Right hindlimb (tissue), 1 donor: ENCODE measurements at regions not wholly inside any gene's neighbourhood (a gene's known extent, or its start where the extent isn't known, plus 50 kb on each side); places are given as distances from the start of the nearest gene placed in this dataset.
"Not testable (repeated sequence)": the region's sequence is repeated elsewhere in the genome, so short reads cannot be mapped to it uniquely, and the experiment has no call there.

Experiments used
- DNase-seq: peaks from one replicate; pipeline ENCODE4 v3.0.0-alpha.2; 2018

DNA sequence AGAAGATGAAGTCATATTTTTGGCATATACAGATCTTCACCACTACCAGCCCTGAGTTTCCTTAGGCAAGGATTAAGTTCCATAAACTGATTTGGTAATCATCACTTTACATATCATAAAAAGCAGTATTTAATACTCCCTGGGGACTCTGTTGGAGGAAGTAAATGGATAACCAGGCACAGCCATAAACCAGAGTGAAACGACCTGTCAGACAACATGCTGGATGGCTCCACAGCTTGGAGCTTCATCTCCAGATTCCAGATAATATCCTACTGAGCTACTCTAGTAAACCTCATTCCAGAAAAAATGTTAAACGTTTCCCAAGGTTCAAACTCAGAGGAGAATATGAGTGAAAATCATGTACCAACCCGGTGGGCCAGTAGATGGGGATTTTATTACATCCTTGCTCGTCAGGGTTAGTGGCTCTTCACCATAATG, 109.2 kb downstream of the BASP1 start:
- no peak for DNase-seq

DNA sequence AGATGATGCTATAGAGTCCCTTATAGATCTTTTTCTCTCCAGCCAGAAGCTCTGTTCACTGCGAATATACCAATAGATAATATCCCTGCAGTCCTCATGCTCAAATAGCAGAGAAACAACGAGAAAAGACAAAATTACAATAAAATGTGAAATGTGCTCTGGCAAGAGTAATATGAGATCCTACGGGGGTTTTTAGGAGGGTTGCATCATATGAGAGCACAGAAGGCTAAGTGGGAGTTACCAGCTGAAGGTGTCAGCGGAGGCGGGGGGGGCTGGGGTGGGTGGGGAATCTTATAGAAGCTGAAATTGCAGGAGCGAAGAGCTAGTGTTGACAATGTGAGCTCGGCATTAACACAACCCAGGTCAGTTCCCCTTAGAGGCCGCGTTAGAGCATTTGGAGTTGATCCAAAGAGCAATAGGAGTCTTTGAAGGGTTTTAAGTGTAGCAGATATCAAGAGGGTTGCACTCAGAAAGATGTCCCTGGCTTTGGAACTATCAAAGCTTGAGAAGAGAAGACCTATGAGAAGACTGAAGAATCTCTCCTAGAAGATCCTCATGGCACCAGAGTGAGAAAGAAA, 109.7 kb downstream of the BASP1 start:
- DNase-seq = no peak

DNA sequence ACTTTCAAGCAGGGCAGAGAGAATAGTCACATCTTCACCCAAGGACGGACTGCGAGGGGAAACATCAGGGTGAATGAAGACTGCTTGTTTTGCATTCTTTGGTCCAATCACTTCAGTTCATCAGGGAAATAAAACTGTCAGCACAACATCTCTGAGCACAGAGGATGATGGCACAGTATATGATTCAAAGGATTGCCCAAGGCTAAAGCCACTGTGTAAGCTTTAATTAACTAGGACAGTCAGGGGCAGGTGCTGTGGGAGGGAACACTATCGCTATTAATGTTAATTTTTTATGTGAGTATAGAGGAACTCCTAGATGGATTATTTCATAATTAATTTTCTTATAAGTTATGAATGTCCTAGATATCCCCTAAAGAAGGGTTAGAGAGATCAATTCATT, 112.1 kb downstream of the BASP1 start:
- DNase-seq = no peak

DNA sequence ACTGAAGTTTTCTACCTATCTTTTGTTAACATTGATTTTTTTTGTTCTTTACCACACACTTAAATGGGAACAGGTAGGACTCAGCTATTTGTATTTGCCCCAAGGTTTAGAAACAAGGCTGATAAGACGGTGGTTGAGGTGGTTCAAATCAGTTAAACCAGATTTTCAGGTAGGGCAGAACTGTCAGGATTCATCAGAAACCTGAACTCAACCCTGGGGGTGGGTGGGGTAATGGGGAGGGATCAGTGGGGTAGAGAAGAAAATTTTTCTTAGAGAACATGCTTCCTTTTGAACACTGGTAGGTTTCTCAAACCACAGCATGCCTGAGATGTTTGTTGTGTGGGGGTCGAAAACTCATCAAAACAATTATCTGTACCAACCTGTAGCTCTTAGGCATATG, 113.0 kb downstream of the BASP1 start:
- no peak for DNase-seq

DNA sequence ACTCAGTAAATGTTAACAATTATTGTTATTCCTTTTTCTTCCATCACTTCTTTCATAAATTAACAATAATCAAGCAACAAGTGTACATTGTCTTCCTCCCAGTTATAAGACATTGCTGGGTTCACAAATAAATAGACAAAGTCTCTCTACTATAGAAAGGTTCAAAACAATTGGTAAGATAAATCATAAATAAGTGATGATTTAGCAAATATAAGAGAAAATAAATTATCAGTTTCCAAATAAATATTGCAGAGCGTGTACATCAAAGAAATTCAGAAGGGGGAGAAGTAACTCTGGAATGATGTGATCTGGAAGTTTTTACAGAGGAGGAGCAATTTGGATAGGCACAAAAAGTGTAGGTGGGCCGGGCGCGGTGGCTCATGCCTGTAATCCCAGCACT, 114.2 kb downstream of the BASP1 start:
- DNase-seq = no peak

DNA sequence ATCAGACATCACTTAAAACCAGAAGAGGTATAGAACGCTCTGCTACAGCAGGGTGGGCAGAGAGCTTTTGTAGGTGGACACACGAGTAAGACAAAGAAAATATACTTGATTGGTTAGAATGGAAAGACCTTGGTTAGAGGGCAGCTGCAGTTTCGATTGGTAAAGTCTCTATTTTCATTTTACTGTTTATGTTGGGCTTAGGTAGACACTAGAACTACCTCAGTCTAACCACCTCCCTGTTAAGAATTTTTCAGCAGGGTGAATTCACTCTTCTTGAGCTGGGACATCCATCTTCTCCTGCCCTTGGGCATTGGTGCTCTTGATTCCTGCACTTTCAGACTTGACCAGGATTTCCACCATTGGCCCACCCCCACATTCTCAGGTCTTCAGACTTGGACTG, 116.3 kb downstream of the BASP1 start:
- no peak for DNase-seq

DNA sequence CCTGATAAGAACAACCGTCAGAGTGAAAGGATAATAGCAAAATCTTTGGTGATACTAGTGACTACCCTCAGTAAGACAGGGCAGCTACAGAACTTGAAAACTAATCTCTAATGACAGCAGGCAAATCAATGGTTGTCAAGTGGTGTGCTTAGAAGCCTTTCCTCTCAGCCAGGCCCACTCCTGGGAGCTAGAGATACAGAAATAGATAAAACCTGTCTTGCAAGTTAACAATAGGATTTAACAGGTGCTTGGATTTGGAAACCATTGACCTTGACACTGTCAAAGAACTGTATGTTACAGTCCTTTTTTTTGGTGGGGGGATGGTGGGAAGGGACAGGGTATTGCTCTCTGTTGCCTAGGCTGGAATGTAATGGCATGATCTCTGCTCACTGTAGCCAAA, 118.6 kb downstream of the BASP1 start:
- no peak for DNase-seq

DNA sequence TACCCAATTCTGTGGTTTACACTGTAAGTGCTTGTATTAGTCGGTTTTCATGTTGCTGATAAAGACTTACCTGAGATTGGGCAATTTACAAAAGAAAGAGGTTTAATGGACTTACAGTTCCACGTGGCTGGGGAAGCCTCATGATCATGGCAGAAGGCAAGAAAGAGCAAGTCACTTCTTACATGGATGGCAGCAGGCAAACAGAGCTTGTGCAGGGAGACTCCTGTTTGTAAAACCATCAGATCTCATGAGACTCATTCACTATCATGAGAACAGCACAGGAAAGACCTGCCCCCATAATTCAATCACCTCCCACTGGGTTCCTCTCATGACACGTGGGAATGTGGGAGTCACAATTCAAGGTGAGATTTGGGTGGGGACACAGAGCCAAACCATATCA, 119.3 kb downstream of the BASP1 start:
- not testable (repeated sequence) for DNase-seq

DNA sequence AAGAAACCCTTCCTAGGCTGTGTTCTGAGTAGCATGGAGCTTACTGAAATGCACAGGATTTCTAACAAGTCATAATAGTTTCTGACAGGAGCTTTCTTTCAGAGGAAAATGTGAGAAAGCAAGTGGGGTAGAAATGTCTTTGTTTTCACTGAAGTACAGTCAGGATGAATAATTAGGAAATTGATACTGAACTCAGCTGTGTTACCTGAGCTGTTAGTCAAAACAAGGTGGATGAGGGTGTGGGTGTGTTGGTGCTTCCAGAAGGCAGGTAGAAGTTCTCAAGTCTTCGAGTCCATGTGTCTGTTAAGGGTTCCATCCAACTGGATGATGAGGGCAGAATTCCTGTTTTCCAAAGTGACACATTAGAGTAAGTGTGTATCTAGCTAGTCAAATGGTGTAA, 122.4 kb downstream of the BASP1 start:
- no peak for DNase-seq

DNA sequence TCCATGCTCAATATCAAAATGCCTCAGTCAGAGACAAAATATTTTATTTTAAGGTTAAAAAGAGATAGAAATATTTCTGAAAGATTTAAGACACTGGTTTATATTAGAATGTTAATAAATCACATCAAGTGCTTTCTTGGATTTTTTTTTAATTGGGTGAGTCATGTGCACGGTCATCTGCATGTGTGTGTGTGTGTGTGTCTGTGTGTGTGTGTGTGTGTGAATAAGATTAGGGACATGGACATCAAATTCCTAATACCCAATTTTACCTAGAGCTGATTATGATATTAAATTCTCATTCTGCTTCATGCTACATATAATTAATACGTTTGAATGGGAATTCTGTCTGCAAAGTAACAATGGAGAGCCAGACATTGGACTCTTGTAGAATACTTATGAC, 122.9 kb downstream of the BASP1 start:
- DNase-seq = no peak

DNA sequence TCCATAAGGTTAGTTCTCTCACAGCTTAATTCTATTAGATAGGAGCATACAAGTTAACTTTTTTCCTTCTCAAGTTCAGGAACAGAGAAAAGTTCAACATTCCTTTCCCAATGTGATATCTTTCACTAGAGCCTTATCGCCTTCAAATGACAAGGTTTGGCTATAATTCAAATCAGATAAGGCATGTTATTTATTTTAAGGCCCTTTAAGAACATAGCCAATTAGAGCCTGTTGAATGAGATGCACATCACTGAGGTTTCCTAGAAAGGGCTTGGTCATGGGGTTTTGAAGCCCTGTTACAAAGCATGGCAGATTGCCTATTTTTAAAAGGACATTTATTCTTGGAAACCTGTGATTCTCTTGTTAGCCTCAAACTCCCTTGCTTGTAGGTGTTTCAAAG, 123.4 kb downstream of the BASP1 start:
- no peak for DNase-seq

DNA sequence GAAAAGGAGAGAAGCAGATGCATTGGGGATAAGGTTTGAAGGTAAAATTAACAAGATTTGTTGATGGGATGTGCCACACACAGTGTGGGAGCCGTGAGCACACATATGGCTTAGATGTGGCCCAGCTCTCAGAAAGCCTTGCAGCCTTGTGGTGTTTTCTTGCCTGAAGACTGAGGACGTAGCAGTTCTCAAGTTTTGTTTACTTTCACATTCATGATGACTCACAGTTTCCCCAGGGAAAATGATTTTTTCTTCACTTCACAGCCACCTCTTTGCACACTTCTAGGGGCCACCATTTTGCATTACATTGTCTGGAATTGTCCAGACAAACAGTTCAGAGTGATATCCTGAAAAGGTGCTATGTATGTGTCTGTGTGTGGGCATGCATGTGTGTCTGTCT, 126.2 kb downstream of the BASP1 start:
- DNase-seq = no peak

DNA sequence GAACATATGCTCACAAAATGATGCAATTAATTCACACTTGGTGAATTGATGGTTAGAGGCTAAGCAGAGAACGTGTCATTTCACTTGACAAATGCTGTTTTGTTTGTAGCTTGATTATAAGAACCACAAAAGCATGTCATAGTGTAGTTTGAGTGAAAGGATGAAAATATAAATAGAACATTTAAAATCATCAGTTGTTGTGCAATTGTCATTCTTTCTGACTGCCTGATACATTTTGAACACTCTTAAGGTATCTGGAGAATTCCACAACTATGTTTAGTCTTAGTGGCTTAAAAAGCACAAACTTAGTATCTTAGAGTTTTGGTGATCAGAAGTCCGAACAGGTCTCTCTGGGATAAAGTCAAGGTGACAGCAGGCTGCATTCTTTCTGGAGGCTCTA, 129.4 kb downstream of the BASP1 start:
- no peak for DNase-seq

DNA sequence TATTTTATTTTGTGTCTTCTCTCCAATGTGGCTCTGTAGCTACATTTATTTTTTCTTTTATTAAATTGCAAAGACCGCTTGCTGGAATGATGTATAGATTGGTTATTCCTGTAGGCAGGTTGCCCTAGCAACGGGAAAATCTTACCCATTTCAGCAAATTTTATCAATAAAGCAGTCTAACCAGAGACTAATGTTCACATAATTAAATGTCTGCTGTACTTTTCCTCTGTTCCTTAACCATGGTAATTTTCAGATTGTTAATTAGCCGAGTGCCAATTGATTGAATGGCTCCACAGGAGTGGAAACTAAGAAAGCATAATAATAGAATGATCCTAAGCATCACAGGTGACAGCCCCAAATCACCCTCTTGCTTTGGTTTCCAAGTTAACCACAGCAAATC, 134.8 kb downstream of the BASP1 start:
- DNase-seq = no peak

DNA sequence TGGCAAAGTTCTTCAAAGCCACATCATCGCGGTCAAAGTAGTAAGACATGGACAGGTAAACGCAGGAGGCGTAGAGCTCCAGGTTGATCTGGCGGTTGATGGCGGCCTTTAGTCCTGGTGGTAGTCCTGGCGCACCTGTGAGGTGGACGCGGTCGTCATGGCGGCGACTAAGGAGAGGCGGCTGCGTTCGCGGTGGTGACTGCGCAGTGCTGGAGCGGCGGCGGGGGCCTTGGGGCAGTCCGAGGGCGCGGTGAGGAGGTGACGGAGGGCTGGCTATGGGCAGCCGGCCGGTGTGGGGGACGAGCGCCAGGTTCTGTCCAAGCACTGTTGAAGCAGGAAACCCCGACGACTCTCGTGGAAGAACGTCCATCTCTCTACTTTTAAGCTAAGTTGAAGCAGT, 136.8 kb downstream of the BASP1 start:
- DNase-seq = no peak

DNA sequence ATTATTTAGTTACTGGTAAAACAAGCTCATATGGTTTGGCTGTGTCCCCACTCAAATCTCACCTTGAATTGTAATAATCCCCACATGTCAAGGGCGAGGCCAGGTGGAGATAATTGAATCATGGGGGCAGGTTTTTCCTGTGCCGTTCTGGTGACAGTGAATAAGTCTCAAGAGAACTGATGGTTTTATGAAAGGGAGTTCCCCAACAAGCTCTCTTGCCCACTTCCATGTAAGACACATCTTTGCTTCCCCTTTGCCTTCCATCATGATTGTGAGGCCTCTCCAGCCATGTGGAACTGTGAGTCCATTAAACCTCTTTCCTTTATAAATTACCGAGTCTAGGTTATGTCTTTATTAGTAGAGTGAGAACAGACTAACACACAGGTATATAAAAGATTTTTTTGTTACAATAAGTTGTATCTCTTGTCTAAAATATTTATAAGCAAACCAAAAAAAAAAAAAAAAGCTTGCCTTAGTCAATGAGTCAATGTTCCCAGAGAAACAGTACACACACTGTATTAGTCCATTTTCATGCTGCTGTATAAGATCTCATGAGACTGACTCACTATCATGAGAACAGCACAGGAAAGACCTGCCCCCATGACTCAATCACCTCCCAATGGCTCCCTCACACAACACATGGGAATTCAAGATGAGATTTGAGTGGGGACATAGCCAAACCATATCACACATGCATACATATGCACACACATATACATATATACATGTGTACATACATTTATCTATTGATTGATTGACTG, 138.3 kb downstream of the BASP1 start:
- no peak for DNase-seq

DNA sequence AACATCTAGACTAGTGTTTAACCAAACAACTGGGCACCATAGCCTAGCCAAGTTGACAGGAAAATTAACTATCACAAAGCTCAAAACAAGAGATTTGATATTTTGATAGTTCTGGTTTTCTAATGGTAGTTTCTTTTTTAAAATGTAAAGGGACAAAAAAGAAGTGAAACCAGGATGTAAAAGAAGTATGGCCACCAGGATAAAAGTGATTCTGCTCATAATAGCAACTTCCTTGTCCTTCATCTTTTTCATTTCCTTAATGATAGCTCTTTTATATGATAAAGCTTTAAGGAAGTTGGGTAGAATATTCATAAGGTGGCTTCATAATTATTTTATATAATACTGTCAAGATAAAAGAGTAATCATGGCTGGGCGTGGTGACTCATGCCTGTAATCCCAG, 139.1 kb downstream of the BASP1 start:
- DNase-seq = no peak

DNA sequence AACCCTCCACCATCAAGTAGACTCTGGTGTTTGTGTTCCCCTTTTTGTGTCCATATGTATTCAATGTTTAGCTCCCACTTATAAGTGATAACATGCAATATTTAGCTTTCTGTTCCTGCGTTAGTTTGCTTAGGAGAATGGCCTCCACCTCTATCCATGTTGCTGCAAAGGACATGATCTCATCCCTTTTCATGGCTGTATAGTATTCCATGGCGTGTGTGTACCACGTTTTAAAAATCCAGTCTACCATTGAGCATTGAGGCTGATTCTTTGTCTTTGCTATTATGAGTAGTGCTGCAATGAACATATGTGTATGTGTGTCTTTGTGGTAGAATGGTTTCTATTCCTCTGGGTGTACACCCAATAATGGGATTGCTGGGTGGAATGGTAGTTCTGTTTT, 140.1 kb downstream of the BASP1 start:
- DNase-seq = no peak

DNA sequence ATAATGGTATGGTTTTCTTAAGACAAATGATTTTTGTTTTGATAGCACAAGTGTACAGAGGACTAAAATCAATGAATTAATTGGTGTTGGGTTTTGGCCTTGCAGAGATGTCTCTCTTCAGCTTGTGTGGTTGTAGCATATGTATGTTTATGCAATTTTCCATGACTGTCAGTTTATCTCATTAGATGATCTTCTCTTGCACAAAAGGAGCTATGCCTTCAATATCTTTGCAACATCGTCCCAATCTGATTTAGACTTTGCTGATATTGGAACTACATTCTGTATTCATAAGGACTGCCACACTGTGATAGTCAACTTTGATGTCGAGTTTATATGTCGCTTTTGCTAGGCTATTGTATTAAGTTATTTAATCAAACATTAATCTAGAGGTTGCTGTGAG, 140.0 kb upstream of the TAF11L2 start:
- DNase-seq = no peak

DNA sequence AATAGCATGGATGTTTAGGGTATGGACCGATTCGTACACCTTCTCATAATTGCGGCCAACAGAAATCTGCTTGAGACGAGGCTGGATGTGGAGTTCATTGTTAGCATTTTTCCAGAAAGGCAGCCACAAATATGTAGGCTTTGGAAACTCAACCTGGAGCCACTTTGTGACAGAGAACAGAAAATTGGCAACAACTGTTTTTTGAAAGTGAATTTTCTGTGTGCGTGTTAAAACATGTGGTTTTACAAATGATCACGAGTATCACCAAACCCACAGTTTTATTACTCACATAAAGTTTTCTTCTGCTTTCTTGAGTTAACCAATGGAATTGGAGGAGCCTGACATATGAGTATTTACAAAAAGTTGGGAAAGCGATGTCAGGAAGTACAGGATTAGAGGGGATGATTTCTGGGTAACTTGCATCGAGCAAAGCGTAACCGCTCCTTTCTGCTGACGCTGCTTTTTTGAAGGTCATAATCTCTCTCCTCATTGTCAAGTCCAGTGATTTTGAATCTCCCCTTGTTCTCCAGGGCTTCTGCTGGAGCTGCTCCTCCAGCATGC, 138.5 kb upstream of the TAF11L2 start:
- DNase-seq = peak; percentile 41

DNA sequence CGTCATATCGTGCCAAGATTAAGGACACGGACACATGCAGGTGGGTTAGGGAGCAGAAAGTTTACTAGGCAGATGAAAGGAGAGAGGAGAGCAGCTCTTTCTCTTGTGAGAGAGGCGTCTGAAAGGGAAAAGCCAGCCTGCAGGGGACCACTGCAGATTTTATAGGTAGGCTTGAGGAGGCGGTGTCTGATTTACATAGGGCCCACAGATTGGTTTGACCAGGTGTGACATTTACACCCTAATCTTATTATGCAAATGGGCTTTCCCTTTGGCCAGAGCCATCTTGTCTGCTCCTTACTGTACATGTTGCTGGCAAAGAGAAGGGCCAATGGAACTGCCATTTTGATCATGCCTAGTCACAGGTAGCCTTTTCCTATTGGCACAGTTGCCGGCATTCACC, 137.2 kb upstream of the TAF11L2 start:
- no peak for DNase-seq

DNA sequence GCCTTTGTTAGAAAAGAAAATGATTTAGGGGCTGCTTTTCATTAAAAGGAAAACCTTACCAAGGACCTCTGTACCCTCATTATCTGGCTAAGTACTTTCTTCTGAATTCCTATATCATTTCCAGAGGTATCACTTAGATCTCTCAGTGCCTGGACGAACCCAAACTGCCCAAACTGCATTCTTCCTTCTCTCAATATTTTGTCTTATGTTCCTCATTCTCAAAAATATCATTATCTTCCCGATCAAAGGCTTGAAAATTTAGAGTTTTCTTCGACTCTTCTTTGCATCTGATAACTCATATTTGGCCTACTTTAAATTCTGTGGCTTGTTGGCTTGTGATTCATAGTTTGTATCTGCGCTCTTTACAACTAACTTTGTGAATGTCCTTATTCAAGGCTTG, 136.7 kb upstream of the TAF11L2 start:
- DNase-seq = no peak

DNA sequence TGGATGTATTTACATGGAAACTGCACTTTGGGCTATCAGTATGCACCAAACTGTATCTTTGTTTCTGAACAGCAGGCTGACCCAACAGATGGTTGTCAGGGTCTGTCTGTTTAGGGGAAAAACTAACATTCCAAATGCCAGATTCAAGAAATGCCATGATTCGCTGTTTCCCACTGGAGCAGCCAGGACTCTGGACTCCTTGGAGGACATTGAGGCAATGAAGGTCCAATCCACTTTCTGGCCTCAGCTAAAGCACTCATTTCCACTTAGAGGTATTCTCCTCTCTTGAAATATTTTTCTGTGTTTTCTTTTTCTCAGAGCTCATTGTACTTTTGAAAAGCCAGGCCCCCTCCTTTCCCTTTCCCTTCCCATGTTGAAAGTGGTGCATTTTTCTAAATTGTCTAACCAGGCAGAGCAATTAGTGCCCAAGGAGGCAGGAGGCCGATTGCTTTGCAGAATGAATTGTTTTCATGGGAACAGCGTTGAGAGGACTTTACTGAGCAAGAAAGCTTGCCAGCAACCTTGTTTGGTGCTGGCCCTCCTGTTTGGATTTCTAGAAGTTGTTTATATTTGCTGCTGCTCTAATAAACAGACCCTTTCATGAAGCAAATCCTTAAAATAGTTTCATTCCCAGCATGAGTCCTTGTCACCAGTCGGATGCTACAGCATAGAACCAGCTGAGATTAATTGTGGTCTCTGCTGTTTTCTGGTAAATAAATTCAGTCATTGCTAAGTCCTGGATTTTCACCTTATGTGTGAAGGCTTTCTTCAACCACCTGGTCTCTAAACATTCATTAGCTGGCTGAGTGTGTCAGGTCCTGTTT, 132.8 kb upstream of the TAF11L2 start:
- DNase-seq = no peak

DNA sequence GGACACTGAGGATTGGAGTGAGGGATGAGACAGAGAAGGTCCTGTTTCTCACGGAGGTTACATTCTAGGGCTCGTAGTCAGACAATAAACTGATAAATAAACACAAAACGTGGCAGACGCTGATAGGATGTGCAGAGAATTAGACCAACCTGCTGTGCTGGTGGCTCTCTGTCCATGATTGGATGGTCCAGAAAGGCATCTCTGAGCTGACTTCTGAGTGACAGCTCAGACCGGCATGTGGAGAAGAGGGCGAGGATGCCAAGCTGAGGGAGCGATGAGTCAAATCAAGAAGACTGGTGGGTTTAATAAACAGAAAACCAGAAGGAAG, 132.3 kb upstream of the TAF11L2 start:
- DNase-seq = no peak
